ENCODE measurements at regions not wholly inside any gene's neighbourhood (a gene's known extent, or its start where the extent isn't known, plus 50 kb on each side); places are given as distances from the start of the nearest gene placed in this dataset.

DNA sequence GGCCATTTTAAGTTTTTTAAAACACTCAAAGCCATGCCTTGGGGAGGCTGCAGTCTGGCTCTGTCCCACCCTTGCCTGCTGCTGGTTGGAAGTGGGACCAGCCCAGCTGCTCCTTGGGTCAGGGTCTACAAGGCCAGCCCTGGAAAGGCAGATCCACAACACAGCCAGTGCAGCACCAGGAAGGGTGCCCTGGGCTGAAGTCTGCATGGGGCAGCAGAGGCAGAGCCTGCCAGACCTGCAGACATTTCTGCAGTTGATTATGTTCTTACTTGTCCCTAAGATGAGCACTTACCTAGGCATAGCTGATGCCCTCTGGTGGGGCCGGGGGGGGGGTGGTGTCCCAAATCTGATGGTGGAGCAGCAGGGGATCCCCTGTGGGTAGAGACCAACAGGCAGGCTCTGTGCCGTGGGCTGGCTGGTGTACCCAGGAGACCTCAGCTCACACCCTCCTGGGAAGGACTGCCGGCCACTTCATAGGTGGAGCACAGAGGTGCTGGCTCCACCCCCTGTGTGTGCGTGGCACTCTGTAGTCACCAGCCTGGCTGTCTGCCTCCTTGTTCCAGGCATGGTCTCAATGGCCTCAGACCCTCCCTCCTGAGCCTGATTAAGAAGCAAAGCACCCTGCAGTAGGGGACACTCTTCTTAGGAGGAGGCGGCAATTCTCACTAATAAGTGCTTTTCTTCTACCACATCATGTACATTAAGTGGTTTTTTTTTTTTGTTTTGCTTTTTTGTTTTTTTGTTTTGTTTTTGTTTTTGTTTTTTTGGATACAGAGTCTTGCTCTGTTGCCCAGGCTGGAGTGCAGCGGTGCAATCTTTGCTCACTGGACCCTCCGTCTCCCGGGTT, 97.4 kb upstream of the KLF13 start:
- H3K4me1 Mint-ChIP-seq, result peaks cover 20% of the 10 kb centered on the region
- peaks cover 3% of the 10 kb centered on the region for H3K36me3 Mint-ChIP-seq (ENCODE audit: low read depth)
- H3K9me3 ChIP-seq (ENCODE audit: control insufficient read depth, low read length, poor library complexity, severe bottlenecking), result no peaks in the 10 kb centered on the region
- no peak for DNase-seq
- peak; percentile 42 for ATAC-seq
- no peak overlapping the region for H3K4me3 Mint-ChIP-seq
- H3K27ac Mint-ChIP-seq, result no peak overlapping the region
- no peaks in the 10 kb centered on the region for H3K27me3 Mint-ChIP-seq

DNA sequence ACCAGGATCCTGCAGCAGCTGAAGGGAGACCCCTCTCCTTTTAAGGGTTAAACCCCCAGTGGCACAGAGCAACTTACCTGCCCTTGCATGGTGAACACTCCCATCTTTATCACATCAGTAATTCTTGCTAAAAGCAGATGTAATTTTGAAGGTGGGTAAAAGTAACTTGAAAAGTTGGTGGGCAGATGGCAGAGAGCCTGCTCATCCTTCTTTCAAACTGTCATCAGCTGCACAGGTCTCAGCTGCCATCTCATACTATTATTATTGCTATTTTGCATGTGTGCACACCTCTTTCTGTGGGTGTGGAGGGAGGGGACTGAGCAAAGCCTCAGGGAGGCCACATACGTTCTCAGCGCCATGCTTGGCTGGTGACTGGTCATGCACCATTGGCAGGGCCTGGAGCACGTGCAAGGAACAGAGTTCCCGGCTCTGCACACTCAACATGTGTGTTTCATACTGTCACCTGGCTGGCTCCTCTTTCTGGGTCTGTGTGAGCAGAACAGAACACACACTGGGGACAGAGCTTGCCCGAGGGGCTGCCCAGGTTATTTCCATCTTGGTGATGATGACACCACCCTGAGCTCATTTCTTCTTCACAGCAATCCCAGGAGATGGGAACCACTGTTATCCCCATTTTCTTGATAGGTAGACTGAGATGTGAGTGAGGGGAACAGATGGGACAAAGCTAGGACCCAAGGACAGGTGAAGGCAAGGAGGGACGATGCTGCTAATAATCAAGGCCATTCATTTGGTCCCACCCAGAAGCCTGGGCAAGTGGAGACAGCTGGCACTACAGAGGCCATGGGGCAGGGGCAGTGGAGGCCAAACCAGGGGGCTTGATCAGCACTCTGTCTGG, 95.8 kb upstream of the KLF13 start:
- ATAC-seq, result peak; percentile 87

DNA sequence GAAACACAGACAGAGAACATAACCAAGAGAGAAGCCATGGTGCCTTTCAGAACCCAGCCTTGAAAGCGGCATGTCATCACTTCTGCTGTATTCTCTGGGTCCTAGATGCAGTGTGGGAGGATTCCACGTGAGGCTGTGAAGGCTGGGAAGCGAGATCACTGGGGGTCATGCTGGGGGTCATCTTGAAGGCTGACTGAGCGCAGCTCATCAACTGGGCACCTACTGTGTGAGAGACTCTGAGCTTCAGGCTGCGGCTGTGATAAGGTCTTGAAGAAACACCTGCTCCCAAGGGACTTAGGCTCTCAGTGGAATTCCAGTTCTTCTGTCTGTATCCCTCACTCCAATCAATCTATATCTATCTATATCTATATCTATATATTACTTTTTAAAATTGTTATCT, 91.8 kb upstream of the KLF13 start:
- Mint-ChIP-seq H3K4me3 (no peak overlapping the region), H3K36me3 (ENCODE audit: low read depth) (peaks cover 3% of the 10 kb centered on the region), H3K27ac (no peak overlapping the region), H3K4me1 (peaks cover 22% of the 10 kb centered on the region), H3K27me3 (no peaks in the 10 kb centered on the region)
- no peak for DNase-seq
- no peak for ATAC-seq
- H3K9me3 ChIP-seq (ENCODE audit: control insufficient read depth, low read length, poor library complexity, severe bottlenecking), result no peaks in the 10 kb centered on the region

More for the DNA sequence above, 95.8 kb upstream of the KLF13 start:
- H3K9me3 ChIP-seq (ENCODE audit: control insufficient read depth, low read length, poor library complexity, severe bottlenecking), result no peaks in the 10 kb centered on the region
- Mint-ChIP-seq H3K4me3 (no peak overlapping the region), H3K36me3 (ENCODE audit: low read depth) (peaks cover 3% of the 10 kb centered on the region), H3K27ac (no peak overlapping the region), H3K27me3 (no peaks in the 10 kb centered on the region), H3K4me1 (peaks cover 13% of the 10 kb centered on the region)
- no peak for DNase-seq

DNA sequence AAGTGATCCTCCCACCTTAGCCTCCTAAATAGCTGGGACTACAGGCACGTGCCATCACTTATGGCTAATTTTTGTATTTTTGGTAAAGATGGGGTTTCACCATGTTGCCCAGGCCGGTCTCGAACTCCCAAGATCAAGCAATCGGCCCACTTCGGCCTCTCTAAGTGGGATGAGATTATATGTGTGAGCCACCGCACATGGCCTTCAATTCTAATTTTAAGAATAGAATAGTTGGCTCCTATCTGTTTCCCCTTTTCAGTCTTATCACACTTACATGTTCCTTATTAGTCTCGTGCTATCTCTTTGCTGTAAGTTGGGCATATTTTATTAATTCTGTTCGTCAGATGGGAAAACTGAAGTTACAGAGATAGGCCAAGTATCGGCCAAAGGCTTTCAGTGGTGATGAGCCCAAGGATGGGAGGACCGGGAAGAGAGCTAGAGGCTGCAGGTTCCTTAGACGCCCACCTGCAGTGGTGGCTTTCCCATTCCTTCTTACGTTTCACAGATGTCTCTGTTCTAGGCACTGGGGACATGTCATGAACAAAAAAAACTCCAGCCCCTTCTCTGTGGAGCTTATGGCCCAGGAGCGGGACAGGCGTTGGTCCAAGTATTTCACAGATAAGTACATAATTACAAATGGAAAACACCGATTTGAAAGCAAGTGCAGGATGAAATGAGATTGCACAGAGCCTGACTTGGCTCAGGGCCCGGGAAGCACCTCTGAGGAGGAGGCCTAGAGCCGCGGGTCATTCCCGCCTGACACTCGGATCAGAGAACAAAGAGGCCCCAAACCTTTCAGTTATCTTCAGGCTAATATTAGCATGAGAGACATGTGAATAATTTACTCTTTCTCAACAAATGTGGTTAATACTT, 91.1 kb upstream of the KLF13 start:
- H3K36me3 Mint-ChIP-seq (ENCODE audit: low read depth), result peaks cover 3% of the 10 kb centered on the region
- no peaks in the 10 kb centered on the region for H3K9me3 ChIP-seq (ENCODE audit: control insufficient read depth, low read length, poor library complexity, severe bottlenecking)
- peaks cover 22% of the 10 kb centered on the region for H3K4me1 Mint-ChIP-seq
- H3K27me3 Mint-ChIP-seq, result no peaks in the 10 kb centered on the region
- DNase-seq (no peak), ATAC-seq (no peak)
- H3K27ac Mint-ChIP-seq, result no peak overlapping the region
- H3K4me3 Mint-ChIP-seq, result no peak overlapping the region

DNA sequence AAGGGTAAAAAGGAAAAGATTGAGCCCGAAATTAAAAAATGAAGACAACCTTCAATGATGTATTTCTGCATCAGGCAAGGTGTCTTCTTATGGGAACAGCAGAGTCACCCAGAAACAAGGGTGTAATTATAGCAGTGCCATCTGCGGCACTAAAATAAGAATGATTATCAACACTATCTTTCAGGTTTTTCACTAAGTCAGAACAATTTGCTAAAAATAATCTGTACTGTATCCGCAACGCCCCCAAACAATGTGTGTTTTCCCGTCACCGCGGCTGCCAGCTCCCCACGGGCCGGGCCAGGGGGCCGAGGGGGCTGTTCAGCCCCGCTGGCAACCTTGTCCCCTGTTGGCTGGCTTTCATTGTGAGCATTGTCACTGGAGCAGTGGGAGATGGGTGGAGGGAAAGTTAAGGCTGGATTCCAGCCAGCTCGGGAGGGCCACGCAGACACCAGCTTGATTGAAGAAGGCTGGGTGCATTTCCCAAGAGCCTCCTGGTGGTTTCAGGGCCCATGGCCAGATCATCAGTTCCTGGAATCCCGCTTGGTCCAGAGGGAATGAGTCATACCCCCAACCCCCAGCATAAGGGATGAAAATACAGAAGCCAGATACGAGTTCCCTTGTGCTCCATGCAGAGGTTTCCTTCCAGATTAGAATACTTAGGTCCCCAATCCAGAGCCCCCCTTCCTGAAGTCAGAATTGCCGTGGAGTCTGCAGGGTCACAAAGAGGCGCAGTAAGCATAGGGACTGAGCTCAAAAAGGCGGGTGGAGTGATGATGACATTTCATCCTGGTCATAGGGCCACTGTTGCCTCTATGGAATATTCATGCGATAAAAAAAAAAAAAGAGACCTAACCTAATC, 90.2 kb upstream of the KLF13 start:
- Mint-ChIP-seq H3K27ac (no peak overlapping the region), H3K4me3 (no peak overlapping the region), H3K4me1 (peaks cover 23% of the 10 kb centered on the region), H3K27me3 (no peaks in the 10 kb centered on the region), H3K36me3 (ENCODE audit: low read depth) (peaks cover 3% of the 10 kb centered on the region)
- ATAC-seq, result no peak
- no peak for DNase-seq
- no peaks in the 10 kb centered on the region for H3K9me3 ChIP-seq (ENCODE audit: control insufficient read depth, low read length, poor library complexity, severe bottlenecking)

DNA sequence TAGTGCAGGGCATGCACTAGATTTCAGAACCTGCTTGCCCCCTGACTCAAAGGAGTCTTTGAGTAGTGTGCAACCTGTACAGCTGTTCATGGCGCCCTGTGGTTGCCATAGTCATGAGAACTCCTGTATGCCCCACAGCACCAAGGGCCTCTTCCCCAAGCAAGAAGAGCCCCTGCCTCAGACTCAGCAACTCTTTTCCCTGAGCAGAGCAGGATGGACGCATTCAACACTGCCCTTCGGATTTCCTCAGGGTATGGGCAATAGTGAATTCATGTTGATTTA, 89.7 kb upstream of the KLF13 start:
- Mint-ChIP-seq H3K4me3 (no peak overlapping the region), H3K27me3 (no peaks in the 10 kb centered on the region), H3K36me3 (ENCODE audit: low read depth) (peaks cover 3% of the 10 kb centered on the region), H3K4me1 (peaks cover 29% of the 10 kb centered on the region), H3K27ac (no peak overlapping the region)
- DNase-seq (no peak), ATAC-seq (no peak)
- H3K9me3 ChIP-seq (ENCODE audit: control insufficient read depth, low read length, poor library complexity, severe bottlenecking), result no peaks in the 10 kb centered on the region

DNA sequence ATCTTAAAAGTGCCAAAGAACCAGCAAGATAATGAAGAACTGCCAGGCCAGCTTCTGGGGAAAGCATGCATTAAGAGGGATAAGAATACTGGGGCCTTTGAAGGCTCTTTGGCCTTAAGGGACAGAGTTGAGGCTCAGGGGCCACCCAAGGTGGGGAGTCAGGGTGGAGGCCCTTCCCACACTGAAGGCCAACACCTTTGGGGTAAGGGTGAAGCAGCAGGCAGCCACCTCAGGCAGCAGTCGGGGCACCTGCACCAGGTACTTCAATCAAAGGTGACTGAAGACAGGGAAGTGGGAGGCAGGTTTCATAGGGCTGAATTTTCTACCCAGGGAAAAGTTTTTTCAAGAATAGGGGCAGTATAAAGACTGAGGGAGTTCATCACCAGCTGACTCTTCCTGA, 87.7 kb upstream of the KLF13 start:
- no peaks in the 10 kb centered on the region for H3K36me3 Mint-ChIP-seq (ENCODE audit: low read depth)
- DNase-seq (no peak), ATAC-seq (no peak)
- H3K4me3 Mint-ChIP-seq, result no peak overlapping the region
- H3K27me3 Mint-ChIP-seq, result no peaks in the 10 kb centered on the region
- H3K4me1 Mint-ChIP-seq, result peaks cover 27% of the 10 kb centered on the region
- H3K27ac Mint-ChIP-seq, result peak overlapping the region; percentile 94
- H3K9me3 ChIP-seq (ENCODE audit: control insufficient read depth, low read length, poor library complexity, severe bottlenecking), result no peaks in the 10 kb centered on the region

DNA sequence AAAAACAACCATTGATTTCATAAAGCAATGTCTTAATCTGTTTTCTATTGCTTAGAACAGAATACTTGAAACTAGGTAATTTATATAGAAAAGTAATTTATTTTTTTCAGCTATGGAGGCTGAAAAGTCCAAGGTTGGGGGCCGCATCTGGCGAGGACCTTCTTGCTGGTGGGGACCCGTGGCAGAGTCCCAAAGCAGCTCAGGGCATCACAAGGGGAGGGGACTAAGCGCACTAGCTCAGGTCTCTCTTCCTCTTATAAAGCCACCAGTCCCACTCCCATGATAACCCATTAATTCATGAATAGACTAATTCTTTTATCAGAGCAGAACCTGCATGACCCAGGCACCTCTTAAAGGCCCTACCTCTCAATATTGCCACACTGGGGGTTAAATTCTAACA, 87.2 kb upstream of the KLF13 start:
- DNase-seq (no peak), ATAC-seq (no peak)
- H3K27ac Mint-ChIP-seq, result peak overlapping the region; percentile 94
- no peak overlapping the region for H3K4me3 Mint-ChIP-seq
- peaks cover 26% of the 10 kb centered on the region for H3K4me1 Mint-ChIP-seq
- no peaks in the 10 kb centered on the region for H3K36me3 Mint-ChIP-seq (ENCODE audit: low read depth)
- H3K9me3 ChIP-seq (ENCODE audit: control insufficient read depth, low read length, poor library complexity, severe bottlenecking), result no peaks in the 10 kb centered on the region
- H3K27me3 Mint-ChIP-seq, result no peaks in the 10 kb centered on the region

DNA sequence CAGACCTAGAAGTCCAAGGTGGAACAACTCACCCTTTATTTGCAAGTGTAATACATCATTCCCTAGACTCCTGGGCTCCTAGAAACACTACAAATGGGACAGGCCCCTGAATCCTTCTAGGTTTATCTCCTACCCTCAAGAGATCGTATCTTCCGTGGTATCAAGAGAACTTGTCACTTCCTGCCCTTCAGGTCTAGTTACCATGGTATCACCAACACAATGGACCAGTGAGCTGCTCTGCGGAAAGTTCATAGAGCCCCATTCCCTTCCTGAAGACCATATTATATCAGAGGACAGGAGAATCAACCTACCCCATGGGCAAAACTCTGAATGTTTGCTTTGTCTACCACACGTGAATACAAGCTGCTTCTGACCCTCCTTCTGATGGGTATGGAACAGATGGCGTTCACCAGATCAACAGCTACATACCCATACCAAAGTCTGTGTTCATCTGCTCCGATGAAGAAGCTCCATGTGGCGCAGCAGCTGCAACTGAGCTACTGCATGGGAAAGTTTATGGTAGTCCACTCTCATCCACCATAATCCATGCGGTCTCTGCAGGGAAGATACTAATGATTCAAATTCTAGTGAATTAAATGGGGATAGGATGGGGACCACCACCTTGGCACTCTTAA, 84.6 kb upstream of the KLF13 start:
- no peaks in the 10 kb centered on the region for H3K9me3 ChIP-seq (ENCODE audit: control insufficient read depth, low read length, poor library complexity, severe bottlenecking)
- no peak for DNase-seq
- Mint-ChIP-seq H3K36me3 (ENCODE audit: low read depth) (no peaks in the 10 kb centered on the region), H3K27me3 (no peaks in the 10 kb centered on the region), H3K4me1 (peaks cover 29% of the 10 kb centered on the region), H3K27ac (peak overlapping the region; percentile 78), H3K4me3 (peak overlapping the region; percentile 73)
- peak; percentile 98 for ATAC-seq

DNA sequence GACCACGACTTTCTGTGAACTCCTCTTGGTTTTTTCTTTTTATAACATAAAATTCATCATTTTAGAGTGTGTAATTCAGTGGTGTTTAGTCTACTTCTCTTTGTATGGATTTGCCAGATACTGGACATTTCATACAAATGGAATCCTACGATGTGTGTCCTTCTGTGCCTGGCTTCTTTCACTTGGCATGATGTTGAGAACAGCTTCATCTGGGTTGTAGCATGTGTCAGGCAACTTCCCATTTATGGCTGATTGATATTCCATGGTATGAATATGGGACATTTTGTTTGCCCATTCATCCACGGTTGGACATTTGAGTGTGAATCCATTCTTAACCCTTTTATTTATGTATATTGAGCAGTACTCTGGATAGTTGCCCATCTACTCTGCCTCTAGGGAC, 82.7 kb upstream of the KLF13 start:
- Mint-ChIP-seq H3K27ac (peak overlapping the region; percentile 78), H3K4me1 (peaks cover 27% of the 10 kb centered on the region), H3K36me3 (ENCODE audit: low read depth) (no peaks in the 10 kb centered on the region), H3K4me3 (no peak overlapping the region), H3K27me3 (peaks cover 4% of the 10 kb centered on the region)
- ATAC-seq (no peak), DNase-seq (no peak)
- no peaks in the 10 kb centered on the region for H3K9me3 ChIP-seq (ENCODE audit: control insufficient read depth, low read length, poor library complexity, severe bottlenecking)

DNA sequence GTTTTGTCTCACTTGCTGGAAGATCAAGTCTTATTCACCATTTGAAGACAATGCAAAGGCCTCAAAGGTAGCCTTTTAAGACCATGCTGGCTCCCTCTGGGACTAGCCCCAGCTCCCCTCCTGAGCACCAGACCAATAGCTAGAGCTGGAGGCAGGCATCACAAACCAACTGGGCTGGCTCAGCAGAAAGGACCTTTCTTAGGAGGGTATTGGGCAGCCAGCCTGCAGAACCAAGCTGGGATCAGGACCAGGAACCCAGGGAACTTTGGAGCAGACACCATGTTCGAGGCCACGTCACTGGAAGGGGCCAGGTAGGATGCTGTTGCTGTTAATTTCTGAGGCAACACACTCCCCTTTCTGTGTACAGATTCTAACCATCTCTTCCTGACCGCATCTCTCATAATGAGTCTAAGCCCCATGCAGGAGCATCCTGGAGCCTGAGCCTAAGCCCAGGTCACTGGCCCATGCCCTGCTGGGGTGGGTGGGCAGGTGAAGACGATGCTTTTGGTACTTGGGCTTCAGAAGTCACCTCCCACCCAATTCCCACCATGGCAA, 81.4 kb upstream of the KLF13 start:
- Mint-ChIP-seq H3K27ac (peak overlapping the region; percentile 60), H3K36me3 (ENCODE audit: low read depth) (no peaks in the 10 kb centered on the region)

DNA sequence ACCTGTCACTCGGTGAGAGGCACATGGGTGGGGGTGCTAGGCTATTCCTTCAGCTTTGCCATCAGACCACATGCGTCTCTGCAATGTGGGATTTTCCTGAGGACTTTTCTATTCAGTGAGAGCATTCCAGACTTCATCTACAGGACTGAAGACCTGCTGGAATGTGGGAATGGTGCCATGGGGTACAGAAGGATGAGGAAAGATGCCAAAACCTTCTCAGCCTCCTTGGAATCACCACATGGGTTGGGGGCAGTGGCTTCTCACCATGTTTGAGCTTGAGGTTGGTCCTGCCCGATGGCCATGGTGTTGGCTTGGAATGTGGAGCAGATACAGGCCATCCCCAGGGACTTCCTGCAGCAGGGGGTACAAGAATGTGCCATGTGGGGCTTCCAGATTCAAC, 80.9 kb upstream of the KLF13 start:
- Mint-ChIP-seq H3K4me1 (peaks cover 22% of the 10 kb centered on the region), H3K4me3 (no peak overlapping the region), H3K27me3 (peaks cover 4% of the 10 kb centered on the region), H3K27ac (no peak overlapping the region), H3K36me3 (ENCODE audit: low read depth) (no peaks in the 10 kb centered on the region)
- H3K9me3 ChIP-seq (ENCODE audit: control insufficient read depth, low read length, poor library complexity, severe bottlenecking), result no peaks in the 10 kb centered on the region
- no peak for ATAC-seq
- no peak for DNase-seq

More for the DNA sequence above, 81.4 kb upstream of the KLF13 start:
- ATAC-seq, result no peak
- Mint-ChIP-seq H3K4me1 (peaks cover 20% of the 10 kb centered on the region), H3K4me3 (no peak overlapping the region), H3K27me3 (peaks cover 4% of the 10 kb centered on the region)
- no peak for DNase-seq
- no peaks in the 10 kb centered on the region for H3K9me3 ChIP-seq (ENCODE audit: control insufficient read depth, low read length, poor library complexity, severe bottlenecking)
